ENCODE measurements at regions not wholly inside any gene's neighbourhood (a gene's known extent, or its start where the extent isn't known, plus 50 kb on each side); places are given as distances from the start of the nearest gene placed in this dataset.
"Not testable (repeated sequence)": the region's sequence is repeated elsewhere in the genome, so short reads cannot be mapped to it uniquely, and the experiment has no call there.

- not testable (repeated sequence) for TF ChIP-seq CTBP1 (IDR thresholded peaks at IDR 0.05; ENCODE audit: borderline replicate concordance); NFRKB (IDR thresholded peaks at IDR 0.05); FOXM1 (IDR thresholded peaks at IDR 0.05; ENCODE audit: borderline replicate concordance)
Observed at GRCh38 chr15:20168221-20168620, 373.4 kb downstream of the GOLGA6L6 start.

Data from HEK293T (cell line).